H1 (cell line): ENCODE measurements at regions not wholly inside any gene's neighbourhood (a gene's known extent, or its start where the extent isn't known, plus 50 kb on each side); places are given as distances from the start of the nearest gene placed in this dataset.

ENCODE experiments used
- CTCF ChIA-PET: fragments of 300-600 bp; sonication (Branson Sonifier 250); formaldehyde crosslinking; loops from one replicate; lab custom pipeline; 2021; ENCODE audit not compliant: partially characterized antibody; lab: Charles Lee
- POLR2A ChIA-PET: fragments of 300-600 bp; sonication (Branson Sonifier 250); formaldehyde crosslinking; loops from one replicate; lab custom pipeline; 2021; ENCODE audit warnings: inconsistent platforms; ENCODE audit not compliant: partially characterized antibody; lab: Charles Lee
- DNase-seq, 2 experiments: peaks; one replicate each; pipeline versions ENCODE4 v3.0.0 to v3.0.0-alpha.2; 2010 to 2022; ENCODE audit warnings: low spot score in 2 of 2, low read depth in 1 of 2, mixed read lengths in 1 of 2
- FAIRE-seq: peaks from 2 replicates; lab custom pipeline; 2011; peaks lifted over from hg19 to GRCh38; lab: Jason Lieb, UNC
- H2AFZ ChIP-seq: 2 replicates; pipeline ENCODE4 v1.8.1; 2012; ENCODE audit warnings: low read length, inconsistent platforms
- H2AK5ac ChIP-seq: 2 replicates; pipeline ENCODE4 v1.6.1; 2013; ENCODE audit warnings: low read depth, low read length
- H2BK120ac ChIP-seq: replicated peaks from 2 replicates; pipeline ENCODE3; 2013; ENCODE audit warnings: low read depth, low read length, inconsistent platforms
- H2BK12ac ChIP-seq: 2 replicates; pipeline ENCODE4 v1.6.1; 2013; ENCODE audit warnings: low read depth, low read length
- H2BK15ac ChIP-seq: 2 replicates; pipeline ENCODE4 v1.6.1; 2013; ENCODE audit warnings: low read length
- H2BK20ac ChIP-seq: 2 replicates; pipeline ENCODE4 v1.6.1; 2013; ENCODE audit warnings: low read length
- H2BK5ac ChIP-seq: 2 replicates; pipeline ENCODE4 v1.6.1; 2013; ENCODE audit warnings: low read depth, low read length
- H3K14ac ChIP-seq: 2 replicates; pipeline ENCODE4 v1.6.1; 2013; ENCODE audit warnings: inconsistent platforms; ENCODE audit not compliant: insufficient read length
- H3K18ac ChIP-seq: 2 replicates; pipeline ENCODE4 v1.6.1; 2013; ENCODE audit warnings: low read length; ENCODE audit errors: extremely low read depth
- H3K23ac ChIP-seq: 2 replicates; pipeline ENCODE4 v1.6.1; 2013; ENCODE audit warnings: inconsistent platforms; ENCODE audit not compliant: insufficient read length
- H3K23me2 ChIP-seq: 2 replicates; pipeline ENCODE4 v1.6.1; 2013; ENCODE audit warnings: low read depth, low read length
- H3K27ac ChIP-seq: 2 replicates; pipeline ENCODE4 v1.6.1; 2011; ENCODE audit warnings: low read depth, low read length, inconsistent platforms
- H3K27me3 ChIP-seq, 4 experiments: replicated peaks in 1 of 4; 1 replicate in 1 of 4; 2 replicates in 3 of 4; pipeline versions ENCODE4 v1.6.1 to v1.8.1; 2011 to 2013; ENCODE audit warnings: low read length in 3 of 4, mild to moderate bottlenecking in 3 of 4, inconsistent platforms in 2 of 4, mixed read lengths in 2 of 4, moderate library complexity in 1 of 4; ENCODE audit not compliant: control insufficient read depth in 3 of 4, insufficient read depth in 3 of 4; ENCODE audit errors: extremely low read depth in 1 of 4
- H3K36me3 ChIP-seq, 4 experiments: 2 replicates each; pipeline versions ENCODE4 v1.6.1 to v1.8.1; 2011 to 2013; ENCODE audit warnings: mild to moderate bottlenecking in 4 of 4, low read length in 3 of 4, moderate library complexity in 2 of 4, control low read depth in 1 of 4, inconsistent platforms in 1 of 4; ENCODE audit not compliant: insufficient read depth in 4 of 4, control insufficient read depth in 2 of 4
- H3K4ac ChIP-seq: replicated peaks from 2 replicates; pipeline ENCODE3; 2013; ENCODE audit warnings: low read length, low read depth, mixed read lengths, inconsistent platforms; ENCODE audit not compliant: insufficient read length
- H3K4me1 ChIP-seq, 4 experiments: replicated peaks in 1 of 4; 1 replicate in 1 of 4; 2 replicates in 3 of 4; pipeline versions ENCODE4 v1.6.1 to v1.8.1; 2011 to 2013; ENCODE audit warnings: low read length in 3 of 4, inconsistent platforms in 2 of 4, mixed read lengths in 1 of 4; ENCODE audit not compliant: insufficient read depth in 4 of 4, control insufficient read depth in 3 of 4
- H3K4me2 ChIP-seq, 2 experiments: 2 replicates each; pipeline versions ENCODE4 v1.6.1 to v1.8.1; 2011 to 2013; ENCODE audit warnings: low read depth in 2 of 2, low read length in 2 of 2, control low read depth in 1 of 2, inconsistent platforms in 1 of 2, mild to moderate bottlenecking in 1 of 2; ENCODE audit not compliant: insufficient read depth in 1 of 2
- H3K4me3 ChIP-seq, 4 experiments: fragments of 200-600, 300-600 bp in 1 of 4; sonication (generic), shearing (Covaris generic), sonication (Bioruptor Twin) in 1 of 4; 2 replicates each; pipeline versions ENCODE4 v1.5.1 to v1.8.1; 2011 to 2016; ENCODE audit warnings: low read length in 4 of 4, low read depth in 3 of 4, control low read depth in 2 of 4, inconsistent platforms in 2 of 4, mild to moderate bottlenecking in 2 of 4, mixed read lengths in 1 of 4, moderate library complexity in 1 of 4; ENCODE audit not compliant: insufficient read depth in 2 of 4; ENCODE audit errors: extremely low read depth in 1 of 4
- H3K56ac ChIP-seq: replicated peaks from 2 replicates; pipeline ENCODE3; 2013; ENCODE audit warnings: low read depth, mild to moderate bottlenecking, mixed read lengths, low read length, inconsistent platforms; ENCODE audit not compliant: insufficient read length
- H3K79me1 ChIP-seq: 2 replicates; pipeline ENCODE4 v1.6.1; 2013; ENCODE audit warnings: low read depth, low read length, control low read depth
- H3K79me2 ChIP-seq, 2 experiments: 2 replicates each; pipeline versions ENCODE4 v1.6.1 to v1.8.1; 2012 to 2013; ENCODE audit warnings: low read length in 2 of 2, mild to moderate bottlenecking in 2 of 2, inconsistent platforms in 1 of 2; ENCODE audit not compliant: insufficient read depth in 2 of 2, control insufficient read depth in 1 of 2
- H3K9ac ChIP-seq, 4 experiments: replicated peaks in 1 of 4; 1 replicate in 1 of 4; 2 replicates in 3 of 4; pipeline versions ENCODE4 v1.6.1 to v1.8.1; 2011 to 2013; ENCODE audit warnings: low read depth in 3 of 4, low read length in 3 of 4, control low read depth in 2 of 4, mild to moderate bottlenecking in 2 of 4, moderate library complexity in 2 of 4, inconsistent platforms in 1 of 4; ENCODE audit errors: extremely low read depth in 1 of 4
- H3K9me3 ChIP-seq, 2 experiments: 2 replicates each; pipeline versions ENCODE4 v1.6.1 to v1.8.1; 2012 to 2013; ENCODE audit warnings: mild to moderate bottlenecking in 2 of 2, moderate library complexity in 2 of 2, control low read depth in 1 of 2, inconsistent platforms in 1 of 2, low read depth in 1 of 2, low read length in 1 of 2, mixed read lengths in 1 of 2; ENCODE audit not compliant: insufficient read depth in 2 of 2
- H4K20me1 ChIP-seq, 2 experiments: replicated peaks in 1 of 2; 2 replicates each; pipeline versions ENCODE3 to v1.8.1; 2011 to 2013; ENCODE audit warnings: inconsistent platforms in 2 of 2, low read length in 2 of 2, mild to moderate bottlenecking in 1 of 2; ENCODE audit not compliant: insufficient read depth in 2 of 2, control insufficient read depth in 1 of 2
- H4K5ac ChIP-seq: 2 replicates; pipeline ENCODE4 v1.6.1; 2013; ENCODE audit warnings: low read length, low read depth, mixed read lengths, inconsistent platforms; ENCODE audit not compliant: insufficient read length
- H4K8ac ChIP-seq: 2 replicates; pipeline ENCODE4 v1.8.0; 2013; ENCODE audit warnings: mild to moderate bottlenecking, moderate library complexity, low read length, inconsistent platforms; ENCODE audit not compliant: insufficient read depth; ENCODE audit errors: extremely low read depth
- H4K91ac ChIP-seq: replicated peaks from 2 replicates; pipeline ENCODE3; 2013; ENCODE audit warnings: low read length, mixed read lengths, inconsistent platforms; ENCODE audit not compliant: insufficient read length
- BRCA1 ChIP-seq: IDR thresholded peaks from 2 replicates; pipeline ENCODE4 v1.6.1; 2012; ENCODE audit warnings: low read depth, low read length, improper control_type of control experiment
- CBX8 ChIP-seq: fragments of 300-800, 300-1000 bp; sonication (generic); IDR thresholded peaks from 2 replicates; pipeline ENCODE4 v1.7.1; 2016; ENCODE audit warnings: low read depth, low read length, borderline replicate concordance
- CHD1 ChIP-seq: IDR thresholded peaks from 2 replicates; pipeline ENCODE4 v1.6.1; 2012; ENCODE audit warnings: low read depth, low read length, improper control_type of control experiment
- KDM5A ChIP-seq: fragments of 200-600 bp; IDR thresholded peaks from 2 replicates; pipeline ENCODE4 v1.7.1; 2012; ENCODE audit warnings: mild to moderate bottlenecking, low read length, inconsistent platforms, mixed read lengths
- NANOG ChIP-seq: IDR thresholded peaks from 2 replicates; pipeline ENCODE4 v1.6.1; 2011; ENCODE audit warnings: low read length, low read depth, mild to moderate bottlenecking, inconsistent platforms; ENCODE audit not compliant: insufficient read depth, poor library complexity, severe bottlenecking
- RNF2 ChIP-seq: fragments of 200-900, 300-1000 bp; sonication (generic); IDR thresholded peaks from 2 replicates; pipeline ENCODE4 v1.7.1; 2016; ENCODE audit warnings: borderline replicate concordance, low read depth, mild to moderate bottlenecking, antibody characterized with exemption, low read length; ENCODE audit not compliant: poor library complexity, severe bottlenecking; ENCODE audit errors: missing control alignments
- SIX5 ChIP-seq: IDR thresholded peaks from 2 replicates; pipeline ENCODE4 v1.6.1; 2011; ENCODE audit warnings: mild to moderate bottlenecking, low read depth, low read length
- SUZ12 ChIP-seq: fragments of 200-600 bp; sonication (generic); IDR thresholded peaks from 2 replicates; pipeline ENCODE4 v1.6.1; 2012; ENCODE audit warnings: mild to moderate bottlenecking, inconsistent platforms, low read length, moderate library complexity, mixed read lengths
- TAF1 ChIP-seq: IDR thresholded peaks from 2 replicates; pipeline ENCODE4 v1.6.1; 2011; ENCODE audit warnings: mild to moderate bottlenecking, low read depth, low read length
- TEAD4 ChIP-seq: IDR thresholded peaks from 2 replicates; pipeline ENCODE4 v1.6.1; 2012; ENCODE audit warnings: low read depth, low read length, inconsistent platforms, mixed read lengths
- YY1 ChIP-seq: IDR thresholded peaks from 2 replicates; pipeline ENCODE4 v1.6.1; 2011; ENCODE audit warnings: low read depth, mild to moderate bottlenecking, low read length
- WGBS, 2 experiments: shearing (Covaris generic) in 1 of 2; methylation state at CpG; one replicate each; pipeline versions ENCODE4 v1.1.6 to v1.1.7; 2013 to 2015; ENCODE audit warnings: low lambda C conversion rate in 2 of 2, mixed read lengths in 2 of 2, inconsistent platforms in 1 of 2, low coverage in 1 of 2, missing lambda C conversion rate in 1 of 2; ENCODE audit not compliant: insufficient replicate concordance in 2 of 2, insufficient coverage in 1 of 2, insufficient read length in 1 of 2; ENCODE audit errors: extremely low coverage in 1 of 2, missing lambda C conversion rate in 1 of 2; 5-methylcytosine and 5-hydroxymethylcytosine counted together

GRCh38 chrX:34470507-34470906 lies 186.6 kb downstream of the TMEM47 start:
- FAIRE-seq (no peak), DNase-seq (no peak)
- Histone ChIP-seq H3K79me1 (no peaks in the 10 kb centered on the region), H3K4me3 (no peak overlapping the region), H3K14ac (no peak overlapping the region), H2BK12ac (no peak overlapping the region), H4K8ac (no peak overlapping the region), H4K91ac (no peak overlapping the region), H3K4me1 (no peaks in the 10 kb centered on the region), H2AK5ac (no peak overlapping the region), H3K23me2 (no peaks in the 10 kb centered on the region), H3K27ac (no peak overlapping the region), H2BK5ac (no peak overlapping the region), H3K79me2 (no peaks in the 10 kb centered on the region), H3K4ac (no peak overlapping the region), H3K23ac (no peak overlapping the region), H3K9ac (no peak overlapping the region), H3K56ac (no peak overlapping the region), H3K9me3 (no peaks in the 10 kb centered on the region), H2BK15ac (no peak overlapping the region), H3K36me3 (no peaks in the 10 kb centered on the region), H2AFZ (no peak overlapping the region), H3K27me3 (no peaks in the 10 kb centered on the region), H4K20me1 (no peaks in the 10 kb centered on the region), H2BK120ac (no peak overlapping the region), H2BK20ac (no peak overlapping the region), H3K18ac (no peak overlapping the region), H4K5ac (no peak overlapping the region), H3K4me2 (no peak overlapping the region)
- ChIA-PET POLR2A (no interaction called here), CTCF (no interaction called here)
- 87% methylated on average over 1 of the region's 1 CpG; no CpG with 5 or more reads in 1 of the 2 experiments for WGBS, 2 experiments
- TF ChIP-seq BRCA1 (no peak), CHD1 (no peak), CBX8 (no peak), NANOG (no peak), SIX5 (no peak), YY1 (no peak), RNF2 (no peak), TEAD4 (no peak), TAF1 (no peak), KDM5A (no peak), SUZ12 (no peak)
